ENCODE measurements at regions not wholly inside any gene's neighbourhood (a gene's known extent, or its start where the extent isn't known, plus 50 kb on each side); places are given as distances from the start of the nearest gene placed in this dataset.

DNA sequence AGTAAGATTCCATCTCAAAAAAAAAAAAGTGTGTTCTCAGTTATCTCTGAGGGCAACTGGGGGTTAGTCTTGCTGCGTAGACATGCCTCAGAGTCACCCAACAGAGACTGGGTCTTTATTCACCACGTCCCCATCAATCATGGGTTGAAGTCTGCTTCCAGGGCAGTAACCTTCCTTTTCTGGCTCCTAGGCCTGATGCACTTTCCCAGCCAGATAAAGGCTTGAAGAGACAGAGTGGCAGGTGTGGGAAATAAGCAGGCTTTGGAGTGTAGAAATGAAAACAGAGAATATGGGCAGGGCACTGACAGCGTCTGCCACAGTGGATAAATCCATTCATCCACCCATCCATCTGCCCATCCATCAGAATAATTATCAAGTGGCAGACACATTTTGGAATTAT lies 134.1 kb upstream of the LGALSL start:
- DNase-seq (ENCODE audit: low spot score in 2 of 2) = no peak
- WGBS, 2 donors = 95 to 97% methylated on average over 3 of the region's 3 CpGs
- intact Hi-C loops (cut with DNase I; ENCODE audit: low total_unique reads) = no loop called here
- TF ChIP-seq POLR2A (IDR thresholded peaks at IDR 0.05) = no peak
- TF ChIP-seq CTCF (IDR thresholded peaks at IDR 0.05) = no peak
- no peak overlapping the region for H3K4me3 ChIP-seq (ENCODE audit: low read depth, poor library complexity, severe bottlenecking)

GRCh38 chr2:64322433-64322832 lies 131.5 kb upstream of the LGALSL start:
- 68 to 80% methylated on average over 5 of the region's 5 CpGs for WGBS, 2 donors
- DNase-seq (ENCODE audit: low spot score in 2 of 2) = peak in 1 of 2 donors; percentile 62
- intact Hi-C loops (cut with DNase I; ENCODE audit: low total_unique reads) = no loop called here
- H3K4me3 ChIP-seq (ENCODE audit: low read depth, poor library complexity, severe bottlenecking) = no peak overlapping the region
- no peak for TF ChIP-seq CTCF (IDR thresholded peaks at IDR 0.05)

DNA sequence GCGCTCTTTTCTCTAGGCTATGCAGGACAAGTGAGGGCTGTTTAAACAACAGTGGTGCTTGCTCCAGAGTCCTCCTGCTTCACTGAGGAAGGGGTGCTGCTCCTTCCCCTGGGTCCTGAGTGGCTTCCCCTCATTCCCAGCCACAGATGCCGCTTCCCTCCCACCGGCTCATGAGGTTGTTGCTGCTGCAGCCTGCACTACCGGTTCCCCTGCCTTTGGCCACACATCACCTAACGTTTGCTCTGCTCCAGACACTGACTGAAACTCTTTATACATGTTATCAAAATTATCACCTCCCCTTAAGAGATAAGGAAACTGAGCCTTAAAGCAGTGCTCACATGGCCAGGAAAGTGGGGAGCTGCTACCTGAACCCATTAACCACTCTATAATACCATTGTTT lies 130.8 kb upstream of the LGALSL start:
- no peak overlapping the region for H3K4me3 ChIP-seq (ENCODE audit: low read depth, poor library complexity, severe bottlenecking)
- TF ChIP-seq POLR2A (IDR thresholded peaks at IDR 0.05) (no peak), CTCF (IDR thresholded peaks at IDR 0.05) (no peak)
- no peak for DNase-seq (ENCODE audit: low spot score in 2 of 2)
- WGBS, 2 donors = 62 to 73% methylated on average over 5 of the region's 5 CpGs
- intact Hi-C loops (cut with DNase I; ENCODE audit: low total_unique reads) = no loop called here

- intact Hi-C loops (cut with DNase I; ENCODE audit: low total_unique reads) = no loop called here
- TF ChIP-seq POLR2A (IDR thresholded peaks at IDR 0.05) (no peak), CTCF (IDR thresholded peaks at IDR 0.05) (no peak)
- H3K4me3 ChIP-seq (ENCODE audit: low read depth, poor library complexity, severe bottlenecking) = no peak overlapping the region
- WGBS, 2 donors = 92% methylated on average over 10 of the region's 10 CpGs
- peak in 1 of 2 donors; percentile 14 for DNase-seq (ENCODE audit: low spot score in 2 of 2)
Measured at GRCh38 chr2:64324746-64325410, 129.1 kb upstream of the LGALSL start.

- no peak for DNase-seq (ENCODE audit: low spot score in 2 of 2)
- TF ChIP-seq POLR2A (IDR thresholded peaks at IDR 0.05) (no peak), CTCF (IDR thresholded peaks at IDR 0.05) (no peak)
- H3K4me3 ChIP-seq (ENCODE audit: low read depth, poor library complexity, severe bottlenecking) = no peak overlapping the region
- intact Hi-C loops (cut with DNase I; ENCODE audit: low total_unique reads) = no loop called here
Measured at GRCh38 chr2:64325477-64325851, 128.5 kb upstream of the LGALSL start.

Measured in lower leg skin (tissue), 4 donors.